Caki2 (cell line): ENCODE measurements at regions not wholly inside any gene's neighbourhood (a gene's known extent, or its start where the extent isn't known, plus 50 kb on each side); places are given as distances from the start of the nearest gene placed in this dataset.
"Not testable (repeated sequence)": the region's sequence is repeated elsewhere in the genome, so short reads cannot be mapped to it uniquely, and the experiment has no call there.

Experiments used
- DNase-seq: peaks from one replicate; pipeline ENCODE4 v3.0.0-alpha.2; 2015; ENCODE audit warnings: low read depth
- in situ Hi-C: cut with HindIII; loops from 2 replicates; pipeline ENCODE4 v1.10.0; 2016; ENCODE audit warnings: low sequenced_read_pairs, low pct_unique_long_range_greater_than_20kb, mixed read lengths

DNA sequence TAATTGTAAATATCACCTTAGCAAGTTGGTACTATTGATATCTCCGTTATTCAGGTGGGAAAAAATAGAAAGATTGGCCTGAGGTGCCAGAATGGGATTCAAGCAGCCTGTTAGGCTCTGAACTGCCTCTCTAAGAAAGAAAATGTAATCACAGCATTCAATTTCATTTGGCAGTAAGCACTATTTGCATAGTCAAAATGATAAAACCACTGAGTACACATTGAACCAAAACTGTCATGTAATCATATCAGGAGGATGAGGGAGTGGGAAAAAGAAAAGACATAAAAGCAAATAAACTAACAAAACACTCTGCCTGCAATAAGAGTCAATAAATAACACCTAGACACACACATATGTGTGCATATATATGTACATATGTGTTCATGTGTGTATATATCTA lies 103.9 kb upstream of the TACR1 start:
- no peak for DNase-seq
- in situ Hi-C loops, result no loop called here

DNA sequence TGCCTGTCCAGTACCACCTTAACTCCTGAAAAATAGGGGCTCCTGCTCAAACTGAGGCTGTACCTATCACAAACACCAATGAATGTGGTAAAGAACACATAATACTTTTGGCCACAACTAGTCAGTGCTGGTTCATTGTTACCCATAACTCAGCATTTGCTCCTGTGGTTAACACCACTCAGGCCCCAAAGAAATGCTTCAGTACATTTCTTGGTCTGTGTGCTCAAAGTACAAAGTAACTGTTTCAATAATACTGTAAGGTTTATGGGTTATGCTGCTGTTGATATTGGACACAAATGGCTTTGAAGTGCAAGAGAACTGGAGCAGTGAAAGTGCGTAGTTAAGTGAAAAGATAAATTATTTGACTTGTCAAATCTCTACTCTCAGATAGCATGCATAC lies 95.0 kb upstream of the TACR1 start:
- in situ Hi-C loops, result no loop called here
- DNase-seq, result no peak

DNA sequence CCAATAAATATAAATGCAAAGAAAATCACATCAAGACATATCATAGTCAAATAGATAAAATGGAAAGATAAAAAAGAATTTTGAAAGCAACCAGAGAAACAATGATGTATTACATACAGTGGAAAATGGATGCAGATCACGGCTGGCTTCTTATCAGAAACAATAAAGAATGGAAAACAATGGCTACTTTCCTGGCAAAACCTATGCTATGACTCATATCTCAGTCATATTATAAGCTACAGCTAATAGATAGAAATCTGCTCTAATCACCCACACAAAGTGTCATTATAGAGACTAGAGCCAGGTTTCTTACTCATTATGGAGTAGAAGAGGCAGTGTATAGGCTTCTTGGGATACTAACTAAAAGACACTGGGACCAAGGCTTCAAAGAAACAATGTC lies 93.5 kb upstream of the TACR1 start:
- in situ Hi-C loops, result no loop called here
- no peak for DNase-seq

DNA sequence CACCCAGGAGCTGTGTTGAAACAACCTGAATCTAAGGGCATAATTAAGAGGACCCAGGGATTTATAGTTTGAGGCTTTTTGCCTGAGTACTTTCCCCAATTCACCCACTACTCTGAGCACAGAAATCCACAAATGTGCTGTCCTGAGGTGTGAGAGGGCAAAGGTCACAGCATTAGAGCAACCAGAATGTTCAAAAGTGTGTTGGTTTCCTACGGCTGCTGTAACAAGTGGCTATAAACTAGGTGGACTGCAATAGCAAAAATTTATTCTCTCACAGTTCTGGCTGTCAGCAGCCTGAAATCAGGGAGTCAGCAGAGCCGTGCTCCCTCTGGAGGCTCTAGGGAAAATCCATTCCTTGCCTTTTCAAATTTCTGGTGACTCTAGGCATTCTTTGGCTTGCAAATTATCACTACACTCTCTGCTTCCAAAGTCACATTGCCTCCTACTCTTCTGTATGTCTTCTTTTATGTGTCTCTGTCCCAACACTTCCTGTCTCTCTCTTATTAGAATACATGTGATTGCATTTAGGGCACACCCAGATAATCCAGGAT lies 91.4 kb upstream of the TACR1 start:
- in situ Hi-C loops, result no loop called here
- no peak for DNase-seq

DNA sequence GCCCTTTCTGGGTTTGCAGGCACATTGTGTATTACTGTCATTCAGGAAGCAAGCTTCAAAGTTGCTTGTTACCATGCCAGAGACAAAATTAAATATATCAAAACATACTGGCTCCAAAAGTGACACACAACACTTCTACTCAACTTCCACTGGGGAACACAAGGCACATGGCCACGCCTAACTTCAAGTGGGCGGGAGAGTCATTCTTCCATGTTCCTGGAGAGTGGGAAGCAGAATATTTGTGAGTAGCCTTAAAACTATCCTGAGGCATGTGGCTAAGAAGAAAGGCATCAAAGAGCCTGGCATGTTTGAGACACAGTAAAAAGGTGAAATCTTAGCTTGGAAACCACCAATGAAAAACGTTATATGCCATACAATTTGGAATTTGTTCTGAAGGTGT lies 90.5 kb upstream of the TACR1 start:
- in situ Hi-C loops, result no loop called here

DNA sequence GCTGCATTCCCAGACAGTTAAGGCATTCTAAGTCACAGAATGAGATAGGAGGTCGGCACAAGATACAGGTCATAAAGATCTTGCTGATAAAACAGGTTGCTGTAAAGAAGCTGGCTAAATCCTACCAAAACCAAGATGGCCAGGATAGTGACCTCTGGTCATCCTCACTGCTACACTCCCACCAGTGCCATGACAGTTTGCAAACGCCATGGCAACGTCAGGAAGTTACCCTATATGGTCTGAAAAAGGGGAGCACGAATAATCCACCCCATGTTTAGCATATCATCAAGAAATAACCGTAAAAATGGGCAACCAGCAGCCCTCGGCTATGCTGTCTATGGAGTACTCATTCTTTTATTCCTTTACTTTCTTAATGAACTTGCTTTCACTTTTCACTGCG lies 89.9 kb upstream of the TACR1 start:
- DNase-seq, in situ Hi-C loops: not testable (repeated sequence)

More for the DNA sequence above, 90.5 kb upstream of the TACR1 start:
- DNase-seq, result no peak

DNA sequence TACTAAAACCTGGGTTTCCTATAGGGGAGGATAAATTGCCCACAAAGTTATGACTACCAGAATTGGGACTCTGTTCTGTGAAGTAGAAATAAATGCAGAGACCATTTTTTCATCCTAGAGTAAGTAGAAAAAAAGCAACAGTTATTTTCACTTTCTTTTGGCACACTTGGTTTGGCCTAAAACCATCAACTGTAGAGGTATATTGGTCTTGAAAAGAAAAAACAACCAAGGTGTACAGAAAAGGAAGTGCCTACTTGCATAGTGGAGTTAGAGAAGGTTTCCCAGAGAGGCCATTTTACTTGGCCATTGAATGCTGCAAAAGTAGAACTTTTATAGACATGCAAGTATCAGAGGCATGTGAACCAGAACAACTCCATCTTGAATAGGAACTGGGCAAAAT lies 89.4 kb upstream of the TACR1 start:
- in situ Hi-C loops, result no loop called here
- DNase-seq, result no peak

DNA sequence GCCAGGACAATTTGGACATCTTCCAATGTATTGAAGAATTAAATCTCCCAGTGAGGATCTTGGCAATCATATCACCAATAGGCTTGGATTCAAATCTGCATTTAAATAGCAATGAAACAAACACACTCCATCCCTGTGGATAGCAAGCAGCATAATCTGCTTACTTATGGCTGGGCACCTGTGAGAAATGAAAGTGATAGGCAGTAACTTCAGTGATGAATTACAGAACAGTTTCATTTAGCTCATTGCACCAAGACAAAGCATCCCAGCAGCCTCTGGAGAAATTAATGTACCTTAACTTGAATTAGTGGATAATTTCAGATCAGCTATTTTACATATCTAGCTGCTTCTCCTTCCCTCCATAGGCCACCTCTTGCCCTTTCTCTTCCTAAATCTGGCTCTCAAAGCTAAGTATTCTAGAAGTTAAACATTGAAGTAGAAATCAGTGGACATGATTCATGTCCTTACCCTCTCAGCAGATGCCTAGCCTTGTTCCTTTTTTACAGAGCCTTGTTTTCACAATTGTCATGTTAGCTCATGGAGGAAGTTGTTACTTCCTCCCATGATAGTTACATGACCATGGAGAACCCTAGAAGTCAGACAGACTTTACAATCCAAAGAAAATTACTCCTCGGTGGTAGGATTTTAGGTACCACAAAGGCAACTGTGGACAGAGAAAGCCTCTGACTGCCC lies 88.5 kb upstream of the TACR1 start:
- in situ Hi-C loops, result no loop called here

DNA sequence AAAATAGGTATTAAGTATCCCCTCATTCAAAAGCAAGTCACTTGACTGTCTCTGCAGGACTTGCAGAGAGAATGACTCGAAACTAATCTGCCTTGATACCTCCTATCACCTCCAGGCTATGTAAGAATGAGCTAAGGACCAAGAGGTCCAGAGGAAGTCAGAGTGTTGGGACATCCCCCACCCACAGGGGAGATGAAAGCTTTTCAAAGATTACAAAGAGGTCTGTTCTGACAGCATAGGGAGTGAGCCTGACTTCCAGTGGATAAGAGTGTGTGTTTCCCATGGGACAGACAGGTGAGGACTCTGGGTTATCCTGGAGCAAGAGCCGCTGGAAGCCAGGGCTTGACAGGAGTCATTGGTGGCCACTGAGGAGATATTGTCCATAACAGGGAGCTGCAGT lies 85.0 kb upstream of the TACR1 start:
- in situ Hi-C loops, result no loop called here
- DNase-seq, result no peak

More for the DNA sequence above, 88.5 kb upstream of the TACR1 start:
- no peak for DNase-seq

DNA sequence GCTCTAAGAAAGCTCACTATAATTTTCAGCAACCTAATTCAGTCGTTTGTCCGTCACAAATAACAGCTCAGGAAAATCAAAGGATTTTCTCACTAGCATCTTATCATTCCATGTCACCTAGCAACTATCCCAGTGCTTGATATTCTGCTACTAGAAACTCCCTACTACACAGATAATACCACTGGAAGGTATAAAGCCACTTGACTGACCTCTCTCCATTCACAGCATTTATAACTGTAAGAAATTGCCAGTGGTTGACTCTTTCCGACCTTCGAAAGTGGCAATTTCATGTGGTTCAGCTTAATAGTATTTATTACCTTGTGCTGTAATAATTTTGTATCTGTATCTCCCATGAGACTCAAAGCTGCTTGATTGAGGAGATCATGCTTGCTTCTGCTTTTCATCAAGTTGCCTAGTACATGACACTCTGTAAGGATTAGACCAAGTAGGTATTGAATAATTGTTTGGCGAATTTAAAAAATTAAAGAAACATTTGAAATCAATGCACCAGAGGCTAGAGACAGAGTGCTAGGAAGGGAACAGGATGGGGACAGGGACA lies 79.6 kb upstream of the TACR1 start:
- DNase-seq, result no peak
- in situ Hi-C loops, result no loop called here

DNA sequence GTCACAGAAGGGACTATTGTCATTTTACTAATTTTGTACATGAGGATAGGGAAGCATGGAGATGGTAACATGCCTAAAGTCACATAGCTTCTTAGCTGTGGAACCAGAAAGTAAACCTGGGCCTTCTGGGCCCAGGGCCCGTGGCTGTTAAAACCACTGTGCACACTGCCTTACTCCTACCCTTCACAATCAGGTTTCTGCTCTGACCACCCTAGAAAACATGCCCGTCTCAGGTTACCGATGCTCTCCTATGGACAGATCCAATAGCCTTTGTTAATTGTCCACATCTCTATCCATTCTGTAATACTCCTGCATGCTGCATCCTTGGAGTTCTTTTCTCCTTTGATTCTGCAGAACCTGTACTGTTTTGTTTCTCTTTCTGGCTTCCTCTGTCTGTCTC lies 79.0 kb upstream of the TACR1 start:
- in situ Hi-C loops, result no loop called here
- no peak for DNase-seq

DNA sequence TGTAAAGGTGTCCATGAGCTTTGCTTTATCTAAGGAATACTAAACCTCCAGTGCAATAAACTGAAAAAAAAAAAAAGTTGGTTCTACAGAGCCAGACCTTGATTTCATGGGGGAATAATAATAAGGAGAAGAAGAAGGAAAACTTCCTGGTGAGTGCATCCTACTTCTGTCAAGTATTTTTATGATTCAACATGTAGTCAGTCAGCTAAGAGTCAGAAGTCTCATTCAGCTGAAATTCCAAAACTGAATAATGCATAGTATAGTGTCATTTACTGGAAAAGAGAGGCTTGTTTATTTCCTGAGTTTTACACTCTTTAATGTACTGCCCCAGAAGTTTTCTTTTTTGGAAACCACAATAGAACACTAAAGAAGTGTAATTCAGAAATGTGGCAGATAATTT lies 77.8 kb upstream of the TACR1 start:
- in situ Hi-C loops, result no loop called here
- no peak for DNase-seq

DNA sequence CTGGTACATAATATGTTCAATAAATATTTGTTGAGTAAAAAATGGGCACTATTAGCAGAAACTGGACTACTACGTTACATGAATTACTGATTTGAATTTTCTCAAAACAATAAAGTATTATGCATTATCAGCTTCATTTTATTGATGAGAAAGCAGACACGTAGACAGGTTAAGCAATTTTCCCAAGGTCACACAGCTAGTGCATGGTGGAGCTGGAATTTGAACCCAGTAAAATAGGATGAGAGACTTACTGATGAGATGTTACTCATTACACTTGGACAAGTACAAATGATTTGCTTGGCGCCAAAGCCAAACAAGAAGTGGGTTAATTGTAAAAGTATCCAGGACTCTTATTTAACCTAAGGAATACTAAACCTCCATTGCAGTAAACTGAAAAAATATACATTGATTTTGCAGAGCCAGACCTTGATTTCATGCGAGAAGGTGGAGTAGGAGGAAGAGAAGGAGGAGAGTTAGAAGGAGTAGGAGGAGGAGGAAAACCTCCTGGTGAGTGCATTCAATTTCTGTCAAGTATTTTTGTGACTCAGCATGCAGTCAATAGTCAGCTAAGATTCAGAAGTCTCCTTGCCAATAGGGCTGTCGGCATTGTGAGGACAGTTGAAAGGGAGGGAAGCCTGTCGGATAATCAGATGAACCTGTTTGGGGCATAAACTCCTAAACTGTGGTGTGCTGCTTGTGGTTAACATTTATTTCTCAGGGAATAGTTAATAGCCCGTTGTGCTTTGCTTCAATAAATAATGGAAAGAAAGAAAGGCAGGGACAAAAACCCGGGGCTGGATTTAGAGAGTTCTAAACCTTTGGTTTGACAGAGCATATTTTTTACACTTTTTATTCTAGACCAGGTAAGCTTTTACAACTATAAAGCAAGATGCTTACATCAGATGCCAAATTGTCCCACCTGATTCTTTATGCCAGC lies 77.0 kb upstream of the TACR1 start:
- in situ Hi-C loops, result no loop called here
- no peak for DNase-seq

DNA sequence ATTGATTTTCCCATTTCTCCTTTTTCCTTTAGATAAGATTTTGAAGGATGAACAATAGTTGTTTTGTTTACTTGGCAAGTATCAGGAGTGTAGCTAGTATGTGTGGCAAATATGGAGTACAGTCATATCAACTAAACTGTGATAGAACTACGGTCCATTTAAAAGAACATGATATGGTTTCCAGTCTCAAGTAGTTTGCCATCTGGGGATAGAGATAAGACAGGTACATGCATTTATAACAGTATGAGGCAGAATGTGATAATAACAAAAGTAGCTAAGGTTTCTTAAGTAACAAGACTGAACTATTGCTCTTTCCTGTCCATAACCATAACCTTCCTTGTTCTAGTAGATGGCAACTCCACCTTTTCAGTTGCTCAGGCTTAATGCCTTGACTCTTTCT lies 75.6 kb upstream of the TACR1 start:
- in situ Hi-C loops, result no loop called here
- DNase-seq, result no peak

DNA sequence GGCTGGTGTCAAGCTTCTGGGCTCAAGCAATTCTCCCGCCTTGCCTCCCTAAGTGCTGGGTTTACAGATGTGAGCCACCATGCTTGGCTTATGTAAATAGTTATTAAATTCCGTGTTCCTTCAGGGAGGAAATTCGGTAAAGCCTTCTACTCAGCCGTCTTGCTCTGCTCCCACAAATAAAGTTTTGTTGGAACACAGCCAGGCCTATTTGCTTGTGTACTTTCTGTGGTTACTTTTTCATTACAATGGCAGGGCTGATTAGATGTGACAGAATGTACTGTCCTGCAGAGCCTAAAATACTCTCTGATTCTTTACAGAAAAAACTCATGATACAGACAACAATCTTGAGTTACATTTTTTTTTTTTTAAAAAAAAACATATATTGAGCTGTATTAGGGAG lies 68.8 kb upstream of the TACR1 start:
- in situ Hi-C loops, result no loop called here

DNA sequence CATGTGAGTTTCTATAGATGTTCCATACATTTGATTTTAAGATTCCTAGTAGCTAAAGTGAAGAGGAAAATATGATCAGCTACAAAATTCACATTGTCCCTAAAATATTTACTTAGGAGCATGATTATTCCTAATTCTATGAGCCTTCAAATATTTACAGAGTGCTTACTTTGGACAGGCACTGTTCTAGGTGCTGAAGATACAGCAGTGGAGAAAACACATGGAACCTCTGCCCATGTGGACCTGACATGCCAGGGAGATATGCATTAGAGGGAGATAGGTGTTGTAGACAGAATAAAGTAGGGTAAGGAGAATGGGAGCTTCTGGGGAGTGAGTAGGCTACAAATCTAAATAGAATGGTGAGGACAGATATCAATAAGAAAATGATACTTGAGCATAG lies 62.6 kb upstream of the TACR1 start:
- in situ Hi-C loops, result no loop called here
- no peak for DNase-seq

More for the DNA sequence above, 68.8 kb upstream of the TACR1 start:
- no peak for DNase-seq

DNA sequence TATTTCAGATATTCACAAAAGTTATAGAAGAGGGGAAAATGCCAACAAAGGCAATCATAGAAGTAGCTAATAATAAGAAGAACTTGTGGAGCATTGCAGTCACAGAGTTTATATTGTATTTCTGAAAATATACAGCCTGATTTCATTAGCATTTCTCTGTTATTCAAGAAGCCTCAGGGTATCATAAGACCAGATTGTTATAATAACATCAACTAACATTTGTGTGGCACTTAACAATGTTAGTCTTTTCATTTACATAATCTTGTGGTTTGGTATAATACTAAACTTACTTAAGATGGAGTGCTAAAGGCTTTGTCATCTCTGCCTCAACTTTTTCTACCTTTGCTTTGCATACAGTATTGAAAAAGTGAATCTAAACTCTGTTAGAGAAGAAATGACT lies 61.6 kb upstream of the TACR1 start:
- no peak for DNase-seq
- in situ Hi-C loops, result no loop called here

DNA sequence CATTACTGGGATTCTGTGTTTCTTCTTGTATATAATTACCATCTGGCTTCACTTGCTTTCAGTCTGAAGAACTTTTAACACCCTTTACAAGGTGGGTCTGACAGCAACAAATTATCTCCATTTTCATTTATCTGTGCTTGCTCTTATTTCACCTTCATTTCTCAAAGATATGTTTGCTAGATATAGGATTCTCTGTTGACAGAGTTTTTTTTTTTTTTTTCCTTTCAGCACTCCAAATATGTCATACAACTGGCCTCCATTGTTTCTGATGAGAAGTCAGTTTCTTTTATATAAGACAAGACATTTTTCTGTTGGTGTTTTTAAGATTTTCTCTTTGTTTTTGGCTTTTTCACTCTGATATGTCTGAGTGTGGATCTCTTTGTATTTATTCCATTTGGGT lies 59.3 kb upstream of the TACR1 start:
- in situ Hi-C loops, result no loop called here

DNA sequence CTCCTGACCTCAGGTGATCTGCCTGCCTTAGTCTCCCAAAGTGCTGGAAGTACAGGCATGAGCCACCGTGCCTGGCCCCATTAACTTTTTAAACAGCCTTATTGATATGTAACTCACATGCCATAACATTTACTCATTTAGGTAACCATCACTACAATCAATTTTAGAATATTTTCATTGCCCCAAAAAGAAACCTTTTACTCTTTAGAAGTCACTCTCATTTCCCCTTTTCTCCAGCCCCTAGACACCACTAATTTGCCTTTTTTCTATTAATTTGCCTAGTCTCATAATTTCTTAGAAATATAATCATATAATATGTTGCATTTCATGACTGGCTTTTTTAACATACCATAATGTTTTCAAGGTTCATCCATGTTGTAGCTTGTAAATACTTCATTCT lies 57.2 kb upstream of the TACR1 start:
- DNase-seq, result no peak
- in situ Hi-C loops, result no loop called here

More for the DNA sequence above, 59.3 kb upstream of the TACR1 start:
- no peak for DNase-seq
